ES-I3 (cell line): ENCODE measurements at regions not wholly inside any gene's neighbourhood (a gene's known extent, or its start where the extent isn't known, plus 50 kb on each side); places are given as distances from the start of the nearest gene placed in this dataset.

Experiments
- H3K36me3 ChIP-seq: 2 replicates; pipeline ENCODE4 v1.6.1; 2013; ENCODE audit warnings: mild to moderate bottlenecking, low read length, control low read depth, moderate library complexity; ENCODE audit not compliant: insufficient read depth
- H3K4me1 ChIP-seq: 2 replicates; pipeline ENCODE4 v1.6.1; 2013; ENCODE audit warnings: mild to moderate bottlenecking, control low read depth, low read length; ENCODE audit not compliant: insufficient read depth
- H3K9ac ChIP-seq: 2 replicates; pipeline ENCODE4 v1.6.1; 2013; ENCODE audit warnings: low read depth, mild to moderate bottlenecking, low read length, moderate library complexity
- H3K9me3 ChIP-seq: 2 replicates; pipeline ENCODE4 v1.6.1; 2013; ENCODE audit warnings: mild to moderate bottlenecking, low read length, moderate library complexity; ENCODE audit not compliant: control insufficient read depth, insufficient read depth

- Histone ChIP-seq H3K36me3 (no peaks in the 10 kb centered on the region; the same call in 1 of the 2 replicates), H3K9me3 (peaks cover 3% of the 10 kb centered on the region; the same call in 1 of the 2 replicates), H3K9ac (no peak overlapping the region), H3K4me1 (no peaks in the 10 kb centered on the region)
Measured at GRCh38 chr5:116355819-116356601, 218.6 kb downstream of the SEMA6A start.

GRCh38 chr5:116354699-116355098 lies 219.9 kb downstream of the SEMA6A start:
- H3K9ac ChIP-seq, result no peak overlapping the region
- no peaks in the 10 kb centered on the region; the same call in 1 of the 2 replicates for H3K36me3 ChIP-seq
- no peaks in the 10 kb centered on the region for H3K4me1 ChIP-seq
- H3K9me3 ChIP-seq, result peaks cover 3% of the 10 kb centered on the region; the same call in 1 of the 2 replicates

DNA sequence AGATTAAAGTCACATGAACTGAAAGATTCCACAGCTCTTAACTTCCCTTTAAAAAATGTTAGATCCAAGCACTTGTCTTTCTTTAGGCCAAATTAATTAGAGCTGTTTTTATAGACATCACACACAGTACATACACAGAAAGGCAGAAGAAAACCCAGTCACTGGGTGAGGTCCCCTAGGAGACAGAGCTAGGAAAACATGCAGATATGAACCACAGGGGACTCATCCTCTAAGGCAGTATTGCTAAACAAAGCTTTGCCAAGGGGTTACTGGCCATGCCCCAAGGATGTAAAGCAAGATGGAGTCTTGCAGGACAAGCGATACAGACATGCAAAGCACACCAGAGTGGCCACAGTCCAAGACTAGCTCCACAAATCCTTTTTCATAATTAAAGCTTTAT lies 227.0 kb downstream of the SEMA6A start:
- 0 out of 2 replicates have a peak, but pooled peaks cover 8% of the 10 kb centered on the region for H3K4me1 ChIP-seq
- H3K36me3 ChIP-seq, result no peaks in the 10 kb centered on the region; the same call in 1 of the 2 replicates
- H3K9ac ChIP-seq, result no peak overlapping the region
- H3K9me3 ChIP-seq, result no peaks in the 10 kb centered on the region; the same call in 1 of the 2 replicates

DNA sequence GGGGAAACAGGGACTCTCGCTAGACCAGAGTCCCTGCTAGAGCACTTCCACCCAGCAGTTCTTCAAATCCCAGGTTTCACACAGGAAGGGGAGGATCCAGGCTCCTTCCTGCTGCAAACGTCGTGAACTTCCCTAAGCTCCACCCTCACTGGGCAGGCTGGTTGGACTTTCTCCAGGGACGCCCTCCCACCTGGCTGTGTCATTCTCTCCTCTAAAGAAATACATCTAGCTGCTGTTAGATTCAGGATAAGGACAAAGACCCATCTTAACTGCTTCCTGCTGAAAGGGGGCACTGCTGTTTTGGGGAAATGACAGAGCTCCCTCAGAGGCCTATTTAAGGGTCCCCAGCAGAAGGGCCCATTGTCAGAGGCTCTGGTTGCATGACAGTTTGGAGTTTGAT lies 230.7 kb downstream of the SEMA6A start:
- no peaks in the 10 kb centered on the region; the same call in 1 of the 2 replicates for H3K9me3 ChIP-seq
- no peaks in the 10 kb centered on the region for H3K36me3 ChIP-seq
- no peak overlapping the region for H3K9ac ChIP-seq
- 0 out of 2 replicates have a peak, but pooled peaks cover 8% of the 10 kb centered on the region for H3K4me1 ChIP-seq
